MM.1S (cell line): ENCODE measurements at regions not wholly inside any gene's neighbourhood (a gene's known extent, or its start where the extent isn't known, plus 50 kb on each side); places are given as distances from the start of the nearest gene placed in this dataset.

Source experiments
- DNase-seq: peaks from one replicate; pipeline ENCODE4 v3.0.0-alpha.2; 2015
- H2AFZ ChIP-seq: fragments of 300-600 bp; sonication (generic); 2 replicates; pipeline ENCODE4 v1.6.0; 2016; ENCODE audit warnings: antibody characterized with exemption, low read length
- H3F3A ChIP-seq: fragments of 300-600 bp; sonication (generic); 2 replicates; pipeline ENCODE4 v1.6.1; 2016; ENCODE audit warnings: mild to moderate bottlenecking, antibody characterized with exemption, low read length, moderate library complexity, mixed read lengths; ENCODE audit not compliant: insufficient read depth
- H3K27ac ChIP-seq: fragments of 300-600 bp; sonication (generic); 2 replicates; pipeline ENCODE4 v1.5.1; 2016; ENCODE audit warnings: mild to moderate bottlenecking, low read length
- H3K27me3 ChIP-seq: fragments of 300-600 bp; sonication (generic); replicated peaks from 2 replicates; pipeline ENCODE4 v1.6.0; 2016; ENCODE audit warnings: low read length; ENCODE audit not compliant: insufficient read depth
- H3K36me3 ChIP-seq: fragments of 300-600 bp; sonication (generic); replicated peaks from 2 replicates; pipeline ENCODE4 v1.6.1; 2016; ENCODE audit warnings: mild to moderate bottlenecking, low read length, mixed read lengths; ENCODE audit not compliant: insufficient read depth
- H3K4me1 ChIP-seq: fragments of 300-600 bp; sonication (generic); 2 replicates; pipeline ENCODE4 v1.6.1; 2016; ENCODE audit warnings: low read length, mixed read lengths
- H3K4me2 ChIP-seq: fragments of 300-600 bp; sonication (generic); 2 replicates; pipeline ENCODE4 v1.6.0; 2016; ENCODE audit warnings: low read depth, low read length
- H3K4me3 ChIP-seq: fragments of 300-600 bp; sonication (generic); 2 replicates; pipeline ENCODE4 v1.5.1; 2016; ENCODE audit warnings: low read length, mixed read lengths
- H3K79me2 ChIP-seq: fragments of 300-600 bp; sonication (generic); 2 replicates; pipeline ENCODE4 v1.6.1; 2016; ENCODE audit warnings: mixed run types, low read length, mixed read lengths
- H3K9ac ChIP-seq: fragments of 300-600 bp; sonication (generic); 2 replicates; pipeline ENCODE4 v1.6.1; 2016; ENCODE audit warnings: low read length, mixed read lengths
- H3K9me2 ChIP-seq: fragments of 300-600 bp; sonication (generic); replicated peaks from 2 replicates; pipeline ENCODE4 v1.6.1; 2016; ENCODE audit warnings: mild to moderate bottlenecking, low read length, mixed read lengths; ENCODE audit not compliant: insufficient read depth
- H3K9me3 ChIP-seq: fragments of 300-600 bp; sonication (generic); replicated peaks from 2 replicates; pipeline ENCODE4 v1.6.1; 2016; ENCODE audit warnings: mild to moderate bottlenecking, low read length, mixed read lengths; ENCODE audit not compliant: insufficient read depth
- H4K20me1 ChIP-seq: fragments of 300-600 bp; sonication (generic); 2 replicates; pipeline ENCODE4 v1.6.1; 2016; ENCODE audit warnings: mild to moderate bottlenecking, low read length, moderate library complexity, mixed read lengths; ENCODE audit not compliant: insufficient read depth
- CTCF ChIP-seq: fragments of 300-600 bp; sonication (generic); IDR thresholded peaks from 2 replicates; pipeline ENCODE4 v1.5.1; 2016; ENCODE audit warnings: antibody characterized with exemption, low read length, mixed read lengths
- EZH2 ChIP-seq: fragments of 300-600 bp; sonication (generic); optimal IDR thresholded peaks from 2 replicates; pipeline ENCODE3; 2017; ENCODE audit warnings: low read depth, mild to moderate bottlenecking, antibody characterized with exemption, low read length, mixed read lengths
- EZH2phosphoT487 ChIP-seq: fragments of 300-600 bp; sonication (generic); IDR thresholded peaks from 2 replicates; pipeline ENCODE4 v1.6.1; 2018; ENCODE audit warnings: antibody characterized with exemption, low read length

DNA sequence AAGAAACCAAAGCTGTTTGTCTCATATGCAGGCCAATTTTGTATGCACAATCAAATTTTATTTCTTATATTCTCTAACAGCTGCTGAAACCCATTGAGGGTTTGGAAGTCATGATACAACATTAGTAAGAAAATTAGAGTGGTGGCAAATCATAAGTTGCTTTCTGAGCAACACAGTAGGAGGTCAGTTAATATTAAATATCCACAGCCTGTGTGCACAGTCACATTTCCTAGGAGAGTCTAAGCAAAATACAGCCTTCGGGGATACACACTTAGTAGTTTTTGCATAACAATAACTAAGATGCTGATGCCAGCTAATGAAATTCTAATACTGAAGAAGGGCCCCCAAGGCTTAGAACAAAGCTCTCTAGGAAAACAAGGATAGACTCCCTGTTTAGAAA lies 209.6 kb upstream of the E2F7 start:
- H3K4me2 ChIP-seq, result no peak overlapping the region
- no peaks in the 10 kb centered on the region for H3K27me3 ChIP-seq
- no peak overlapping the region for H3K4me3 ChIP-seq
- no peak for DNase-seq
- no peaks in the 10 kb centered on the region for H3K36me3 ChIP-seq
- H3K4me1 ChIP-seq, result no peaks in the 10 kb centered on the region
- no peaks in the 10 kb centered on the region for H3F3A ChIP-seq
- H3K9me2 ChIP-seq, result no peaks in the 10 kb centered on the region
- H3K9me3 ChIP-seq, result no peaks in the 10 kb centered on the region
- TF ChIP-seq EZH2 (no peak), EZH2phosphoT487 (no peak), CTCF (no peak)
- H3K79me2 ChIP-seq, result no peaks in the 10 kb centered on the region
- H4K20me1 ChIP-seq, result no peaks in the 10 kb centered on the region
- H2AFZ ChIP-seq, result no peak overlapping the region
- H3K9ac ChIP-seq, result no peak overlapping the region
- no peak overlapping the region for H3K27ac ChIP-seq

GRCh38 chr12:77273898-77274297 lies 208.5 kb upstream of the E2F7 start:
- Histone ChIP-seq H3K9me2 (no peaks in the 10 kb centered on the region), H3K4me3 (no peak overlapping the region), H3K9ac (no peak overlapping the region), H3K36me3 (no peaks in the 10 kb centered on the region), H2AFZ (no peak overlapping the region), H3K4me1 (no peaks in the 10 kb centered on the region), H3K27me3 (no peaks in the 10 kb centered on the region), H4K20me1 (no peaks in the 10 kb centered on the region), H3K79me2 (no peaks in the 10 kb centered on the region), H3K4me2 (no peak overlapping the region), H3F3A (no peaks in the 10 kb centered on the region), H3K27ac (no peak overlapping the region), H3K9me3 (no peaks in the 10 kb centered on the region)
- TF ChIP-seq EZH2phosphoT487 (no peak), CTCF (no peak), EZH2 (no peak)
- no peak for DNase-seq

- Histone ChIP-seq H3K9ac (no peak overlapping the region), H3K27ac (no peak overlapping the region), H3K36me3 (no peaks in the 10 kb centered on the region), H3K4me3 (no peak overlapping the region), H2AFZ (no peak overlapping the region), H3K4me2 (no peak overlapping the region), H3K4me1 (no peaks in the 10 kb centered on the region), H3F3A (no peaks in the 10 kb centered on the region), H3K27me3 (no peaks in the 10 kb centered on the region), H3K9me2 (no peaks in the 10 kb centered on the region), H3K79me2 (no peaks in the 10 kb centered on the region), H3K9me3 (no peaks in the 10 kb centered on the region), H4K20me1 (no peaks in the 10 kb centered on the region)
- TF ChIP-seq EZH2 (no peak), EZH2phosphoT487 (no peak), CTCF (no peak)
- DNase-seq, result no peak
Measured at GRCh38 chr12:77256956-77257355, 191.6 kb upstream of the E2F7 start.

- no peaks in the 10 kb centered on the region for H3K79me2 ChIP-seq
- no peak overlapping the region for H2AFZ ChIP-seq
- no peak overlapping the region for H3K27ac ChIP-seq
- TF ChIP-seq CTCF, result no peak
- no peak for TF ChIP-seq EZH2
- TF ChIP-seq EZH2phosphoT487, result no peak
- no peaks in the 10 kb centered on the region for H3F3A ChIP-seq
- no peak overlapping the region for H3K4me2 ChIP-seq
- DNase-seq, result no peak
- H3K9me2 ChIP-seq, result no peaks in the 10 kb centered on the region
- no peak overlapping the region for H3K9ac ChIP-seq
- no peak overlapping the region for H3K4me3 ChIP-seq
- H3K36me3 ChIP-seq, result no peaks in the 10 kb centered on the region
- H4K20me1 ChIP-seq, result no peaks in the 10 kb centered on the region
- H3K9me3 ChIP-seq, result no peaks in the 10 kb centered on the region
- H3K27me3 ChIP-seq, result no peaks in the 10 kb centered on the region
- no peaks in the 10 kb centered on the region for H3K4me1 ChIP-seq
Measured at GRCh38 chr12:77253321-77253720, 188.0 kb upstream of the E2F7 start.
